Osteoblast (primary cell): ENCODE measurements at regions not wholly inside any gene's neighbourhood (a gene's known extent, or its start where the extent isn't known, plus 50 kb on each side); places are given as distances from the start of the nearest gene placed in this dataset.

ENCODE experiments used
- DNase-seq: peaks from one replicate; pipeline ENCODE4 v3.0.0; 2011; ENCODE audit warnings: low spot score, mixed read lengths; ENCODE audit not compliant: insufficient read length; ENCODE audit errors: missing footprints
- H2AFZ ChIP-seq: 2 replicates; pipeline ENCODE4 v1.6.0; 2011; ENCODE audit warnings: mild to moderate bottlenecking, low read length
- H3K27ac ChIP-seq: 2 replicates; pipeline ENCODE4 v1.5.1; 2011; ENCODE audit warnings: mild to moderate bottlenecking, low read depth, low read length, moderate library complexity
- H3K27me3 ChIP-seq: 2 replicates; pipeline ENCODE4 v1.6.0; 2012; ENCODE audit warnings: mild to moderate bottlenecking, control low read depth, inconsistent platforms, low read length, moderate library complexity; ENCODE audit not compliant: insufficient read depth
- H3K36me3 ChIP-seq: 2 replicates; pipeline ENCODE4 v1.5.1; 2011; ENCODE audit warnings: mild to moderate bottlenecking, low read length, control low read depth, moderate library complexity; ENCODE audit not compliant: insufficient read depth
- H3K4me1 ChIP-seq: 2 replicates; pipeline ENCODE4 v1.5.1; 2011; ENCODE audit warnings: mild to moderate bottlenecking, low read length, control low read depth, moderate library complexity; ENCODE audit not compliant: insufficient read depth
- H3K4me2 ChIP-seq: 2 replicates; pipeline ENCODE4 v1.6.0; 2011; ENCODE audit warnings: mild to moderate bottlenecking, low read length; ENCODE audit not compliant: insufficient read depth
- H3K4me3 ChIP-seq: fragments of 200-600 bp; sonication (generic); 3 replicates; pipeline ENCODE4 v1.5.1; 2012; ENCODE audit warnings: mild to moderate bottlenecking, low read length, inconsistent platforms; ENCODE audit not compliant: insufficient read depth
- H3K79me2 ChIP-seq: 2 replicates; pipeline ENCODE4 v1.6.0; 2012; ENCODE audit warnings: mild to moderate bottlenecking, low read length, control low read depth, inconsistent platforms; ENCODE audit not compliant: insufficient read depth
- H3K9me3 ChIP-seq: 2 replicates; pipeline ENCODE4 v1.5.1; 2011; ENCODE audit warnings: low read depth, low read length, control low read depth
- H4K20me1 ChIP-seq: 2 replicates; pipeline ENCODE4 v1.6.0; 2012; ENCODE audit warnings: mild to moderate bottlenecking, low read length, control low read depth; ENCODE audit not compliant: insufficient read depth
- CTCF ChIP-seq: IDR thresholded peaks from 2 replicates; pipeline ENCODE4 v1.5.1; 2011; ENCODE audit warnings: mild to moderate bottlenecking, low read depth, low read length, moderate library complexity; ENCODE audit errors: extremely low read depth

DNA sequence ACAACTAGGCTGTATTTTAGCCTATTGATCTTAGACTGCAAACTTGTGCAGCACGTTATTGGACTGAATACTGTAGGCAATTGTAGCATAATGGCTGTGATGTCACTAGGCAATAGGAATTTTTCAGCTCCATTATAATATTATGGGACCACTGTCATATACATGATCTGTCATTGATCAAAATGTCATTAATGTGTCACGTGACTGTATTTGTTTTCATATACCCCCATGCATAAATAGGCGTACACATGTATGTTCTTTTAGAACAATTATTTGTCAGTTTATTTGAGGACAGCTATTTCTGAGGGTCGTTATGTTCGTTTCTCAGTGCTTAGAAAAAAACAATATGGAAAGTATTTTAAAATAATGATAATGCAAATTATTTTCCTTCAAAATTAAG is 111.9 kb upstream of the CDH2 start:
- no peak for DNase-seq
- Histone ChIP-seq H2AFZ (no peak overlapping the region), H3K4me1 (no peaks in the 10 kb centered on the region), H3K27me3 (no peaks in the 10 kb centered on the region), H3K36me3 (no peaks in the 10 kb centered on the region), H3K9me3 (no peaks in the 10 kb centered on the region), H3K27ac (no peak overlapping the region), H3K4me3 (no peak overlapping the region), H3K79me2 (no peaks in the 10 kb centered on the region), H4K20me1 (no peaks in the 10 kb centered on the region), H3K4me2 (no peak overlapping the region)
- no peak for TF ChIP-seq CTCF

GRCh38 chr18:28287146-28287545 is 110.2 kb upstream of the CDH2 start:
- no peak overlapping the region for H3K27ac ChIP-seq
- H4K20me1 ChIP-seq, result no peaks in the 10 kb centered on the region
- no peaks in the 10 kb centered on the region for H3K4me1 ChIP-seq
- no peak for DNase-seq
- H2AFZ ChIP-seq, result no peak overlapping the region
- TF ChIP-seq CTCF, result no peak
- no peak overlapping the region for H3K4me2 ChIP-seq
- H3K4me3 ChIP-seq, result no peak overlapping the region
- no peaks in the 10 kb centered on the region for H3K79me2 ChIP-seq
- H3K9me3 ChIP-seq, result no peaks in the 10 kb centered on the region
- no peaks in the 10 kb centered on the region for H3K27me3 ChIP-seq
- H3K36me3 ChIP-seq, result no peaks in the 10 kb centered on the region

DNA sequence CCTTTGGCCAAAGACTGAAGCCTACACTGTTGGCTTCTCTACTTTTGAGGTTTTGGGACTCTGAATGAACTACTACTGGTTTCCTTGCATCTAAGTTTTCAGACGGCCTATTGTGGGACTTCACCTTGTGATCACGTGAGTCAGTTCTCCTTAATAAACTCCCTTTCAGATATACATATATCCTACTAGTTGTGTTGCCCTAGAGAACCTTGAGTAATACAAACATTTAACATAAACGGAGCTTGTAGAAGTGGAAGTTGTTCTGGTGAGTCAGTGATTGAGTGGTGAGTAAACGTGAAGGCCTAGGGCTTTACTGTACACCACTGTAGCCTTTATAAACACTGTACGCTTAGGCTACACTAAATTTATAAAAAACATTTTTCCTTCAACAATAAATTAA is 107.2 kb upstream of the CDH2 start:
- Histone ChIP-seq H3K4me1 (no peaks in the 10 kb centered on the region), H3K4me3 (no peak overlapping the region), H3K79me2 (no peaks in the 10 kb centered on the region), H3K9me3 (no peaks in the 10 kb centered on the region), H3K36me3 (no peaks in the 10 kb centered on the region), H3K27ac (no peak overlapping the region), H2AFZ (peak overlapping the region; percentile 14), H3K4me2 (no peak overlapping the region), H4K20me1 (no peaks in the 10 kb centered on the region), H3K27me3 (no peaks in the 10 kb centered on the region)
- peak; percentile 53 for DNase-seq
- TF ChIP-seq CTCF, result no peak

DNA sequence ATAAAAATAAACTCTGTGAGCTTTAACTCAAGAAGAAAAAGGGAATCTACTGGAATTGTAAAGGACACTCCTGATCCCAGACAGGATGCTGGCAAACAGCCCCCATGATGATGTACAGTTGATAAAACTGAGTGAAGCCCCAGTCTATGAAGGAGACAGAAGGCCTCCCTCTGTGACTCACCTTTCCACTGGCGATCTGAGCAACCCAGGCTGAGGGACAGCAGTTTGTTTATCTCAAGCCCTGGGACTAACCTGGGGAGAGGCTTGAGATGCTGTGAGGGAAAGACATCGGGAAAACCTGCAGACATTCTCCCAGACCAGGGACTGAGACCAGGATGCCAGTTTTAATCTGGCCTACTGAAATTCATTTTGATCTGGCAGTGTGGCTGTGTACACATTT is 104.5 kb upstream of the CDH2 start:
- no peaks in the 10 kb centered on the region for H3K4me1 ChIP-seq
- no peak overlapping the region for H3K27ac ChIP-seq
- no peak for DNase-seq
- H3K4me3 ChIP-seq, result no peak overlapping the region
- H3K79me2 ChIP-seq, result no peaks in the 10 kb centered on the region
- no peaks in the 10 kb centered on the region for H3K27me3 ChIP-seq
- TF ChIP-seq CTCF, result no peak
- no peak overlapping the region for H3K4me2 ChIP-seq
- H3K36me3 ChIP-seq, result no peaks in the 10 kb centered on the region
- H3K9me3 ChIP-seq, result no peaks in the 10 kb centered on the region
- H4K20me1 ChIP-seq, result no peaks in the 10 kb centered on the region
- H2AFZ ChIP-seq, result no peak overlapping the region
